Endodermal cell (in vitro differentiated cells): ENCODE measurements at regions not wholly inside any gene's neighbourhood (a gene's known extent, or its start where the extent isn't known, plus 50 kb on each side); places are given as distances from the start of the nearest gene placed in this dataset.

Source experiments
- DNase-seq: peaks from one replicate; pipeline ENCODE4 v3.0.0-alpha.2; 2017
- H3K27ac ChIP-seq: 2 replicates; pipeline ENCODE4 v1.5.1; 2013; ENCODE audit warnings: mild to moderate bottlenecking, low read depth, low read length, moderate library complexity
- H3K27me3 ChIP-seq: 2 replicates; pipeline ENCODE4 v1.6.1; 2013; ENCODE audit warnings: mild to moderate bottlenecking, low read length, moderate library complexity; ENCODE audit not compliant: insufficient read depth, control insufficient read depth, poor library complexity, severe bottlenecking
- H3K36me3 ChIP-seq: 2 replicates; pipeline ENCODE4 v1.7.0; 2013; ENCODE audit warnings: mild to moderate bottlenecking, low read length, moderate library complexity; ENCODE audit not compliant: control insufficient read depth, insufficient read depth
- H3K4me1 ChIP-seq: one replicate; pipeline ENCODE4 v1.7.0; 2013; ENCODE audit warnings: low read length; ENCODE audit not compliant: control insufficient read depth, insufficient read depth
- H3K4me3 ChIP-seq: 2 replicates; pipeline ENCODE4 v1.5.1; 2013; ENCODE audit warnings: mild to moderate bottlenecking, low read length, moderate library complexity
- H3K9ac ChIP-seq: 2 replicates; pipeline ENCODE4 v1.6.1; 2013; ENCODE audit warnings: mild to moderate bottlenecking, low read length, moderate library complexity; ENCODE audit not compliant: poor library complexity, severe bottlenecking; ENCODE audit errors: extremely low read depth
- H3K9me3 ChIP-seq: 2 replicates; pipeline ENCODE4 v1.6.1; 2013; ENCODE audit warnings: mild to moderate bottlenecking, low read length, moderate library complexity; ENCODE audit not compliant: control insufficient read depth
- H3K27ac Mint-ChIP-seq: 2 replicates; pipeline ENCODE4 v1.8.0; 2020; ENCODE audit warnings: mixed read lengths
- H3K27me3 Mint-ChIP-seq: 2 replicates; pipeline ENCODE4 v1.8.0; 2021; ENCODE audit warnings: mild to moderate bottlenecking, mixed read lengths; ENCODE audit not compliant: insufficient read depth
- H3K36me3 Mint-ChIP-seq: 2 replicates; pipeline ENCODE4 v1.8.0; 2020; ENCODE audit warnings: low read depth, mixed read lengths
- H3K4me1 Mint-ChIP-seq: 2 replicates; pipeline ENCODE4 v1.8.0; 2020; ENCODE audit warnings: mixed read lengths
- H3K4me3 Mint-ChIP-seq: 2 replicates; pipeline ENCODE4 v1.8.0; 2020; ENCODE audit warnings: mild to moderate bottlenecking, moderate library complexity, mixed read lengths
- H3K9me3 Mint-ChIP-seq: 2 replicates; pipeline ENCODE4 v1.8.0; 2020; ENCODE audit warnings: mild to moderate bottlenecking, mixed read lengths
- WGBS, 2 experiments: methylation state at CpG; one replicate each; pipeline versions ENCODE4 v1.1.5 to v1.1.7; 2013; ENCODE audit warnings: missing lambda C conversion rate in 2 of 2, mixed read lengths in 1 of 2; ENCODE audit not compliant: insufficient coverage in 1 of 2, insufficient read length in 1 of 2; 5-methylcytosine and 5-hydroxymethylcytosine counted together
- TF ChIP-seq, protein P1 (sequence below): fragments of 200-600 bp; sonication (generic); conservative IDR thresholded peaks from 2 replicates; pipeline ENCODE4 v1.5.0; 2021; ENCODE audit warnings: antibody characterized with exemption, mild to moderate bottlenecking

DNA sequence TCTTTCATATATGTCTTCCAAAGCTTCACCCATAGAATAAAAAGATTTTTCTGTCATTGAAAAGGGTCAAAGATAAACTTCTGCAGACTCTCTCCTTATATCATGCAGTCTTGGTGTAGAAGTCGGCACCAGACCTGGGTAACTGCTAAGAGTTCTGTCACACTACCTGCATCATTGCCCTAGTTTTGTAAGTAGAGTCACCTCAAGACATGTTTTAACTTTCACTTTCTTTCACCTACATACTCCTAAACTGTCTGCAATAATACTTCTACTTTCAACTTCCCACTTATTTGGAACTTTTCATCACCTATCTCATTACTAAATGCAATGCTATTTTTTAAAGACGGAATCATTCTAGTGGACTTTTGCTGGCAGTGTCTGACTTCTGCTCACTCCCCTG is 475.6 kb upstream of the VRK2 start:
- no peak overlapping the region for H3K27ac ChIP-seq
- H3K9me3 ChIP-seq, result no peaks in the 10 kb centered on the region
- peaks cover 5% of the 10 kb centered on the region for H3K4me1 ChIP-seq
- no peaks in the 10 kb centered on the region for H3K36me3 ChIP-seq
- no peaks in the 10 kb centered on the region for H3K36me3 Mint-ChIP-seq
- H3K27ac Mint-ChIP-seq, result no peak overlapping the region
- H3K27me3 ChIP-seq, result no peaks in the 10 kb centered on the region
- H3K4me3 ChIP-seq, result no peak overlapping the region
- no peaks in the 10 kb centered on the region for H3K9me3 Mint-ChIP-seq
- no peak for DNase-seq
- H3K9ac ChIP-seq, result no peak overlapping the region
- no peak overlapping the region for H3K4me3 Mint-ChIP-seq
- TF ChIP-seq, protein P1, sequence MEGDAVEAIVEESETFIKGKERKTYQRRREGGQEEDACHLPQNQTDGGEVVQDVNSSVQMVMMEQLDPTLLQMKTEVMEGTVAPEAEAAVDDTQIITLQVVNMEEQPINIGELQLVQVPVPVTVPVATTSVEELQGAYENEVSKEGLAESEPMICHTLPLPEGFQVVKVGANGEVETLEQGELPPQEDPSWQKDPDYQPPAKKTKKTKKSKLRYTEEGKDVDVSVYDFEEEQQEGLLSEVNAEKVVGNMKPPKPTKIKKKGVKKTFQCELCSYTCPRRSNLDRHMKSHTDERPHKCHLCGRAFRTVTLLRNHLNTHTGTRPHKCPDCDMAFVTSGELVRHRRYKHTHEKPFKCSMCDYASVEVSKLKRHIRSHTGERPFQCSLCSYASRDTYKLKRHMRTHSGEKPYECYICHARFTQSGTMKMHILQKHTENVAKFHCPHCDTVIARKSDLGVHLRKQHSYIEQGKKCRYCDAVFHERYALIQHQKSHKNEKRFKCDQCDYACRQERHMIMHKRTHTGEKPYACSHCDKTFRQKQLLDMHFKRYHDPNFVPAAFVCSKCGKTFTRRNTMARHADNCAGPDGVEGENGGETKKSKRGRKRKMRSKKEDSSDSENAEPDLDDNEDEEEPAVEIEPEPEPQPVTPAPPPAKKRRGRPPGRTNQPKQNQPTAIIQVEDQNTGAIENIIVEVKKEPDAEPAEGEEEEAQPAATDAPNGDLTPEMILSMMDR, result no peak
- no peaks in the 10 kb centered on the region for H3K27me3 Mint-ChIP-seq
- 78 to 96% methylated on average over 2 of the region's 2 CpGs for WGBS, 2 experiments
- peaks cover 8% of the 10 kb centered on the region for H3K4me1 Mint-ChIP-seq

DNA sequence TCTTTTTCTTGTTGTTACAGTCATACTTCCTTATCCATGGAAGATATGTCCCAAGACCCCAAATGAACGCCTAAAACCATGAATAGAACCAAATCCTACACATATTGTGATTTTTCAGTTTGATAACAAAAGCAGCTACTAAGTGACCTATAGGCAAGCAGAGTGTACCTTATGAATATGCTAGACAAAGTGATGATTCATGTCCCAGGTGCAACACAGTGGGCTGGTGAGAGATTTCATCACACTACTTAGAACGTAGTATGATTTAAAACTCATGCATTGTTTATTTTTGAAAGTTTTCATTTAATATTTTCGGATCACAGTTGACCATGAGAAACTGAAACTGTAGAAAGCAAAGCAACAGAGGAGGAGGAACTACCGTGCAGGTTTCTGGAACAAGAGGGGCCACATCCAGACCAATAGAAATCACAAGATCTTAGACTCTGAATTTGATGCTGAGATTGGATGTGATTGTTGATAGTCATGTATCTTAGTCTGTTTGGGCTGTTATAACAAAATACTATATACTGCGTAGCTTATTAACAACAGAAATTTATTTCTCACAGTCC is 470.8 kb upstream of the VRK2 start:
- no peaks in the 10 kb centered on the region for H3K9me3 Mint-ChIP-seq
- Histone ChIP-seq H3K27ac (no peak overlapping the region), H3K9ac (no peak overlapping the region), H3K4me1 (no peaks in the 10 kb centered on the region), H3K9me3 (no peaks in the 10 kb centered on the region), H3K27me3 (no peaks in the 10 kb centered on the region), H3K4me3 (no peak overlapping the region), H3K36me3 (no peaks in the 10 kb centered on the region)
- H3K4me3 Mint-ChIP-seq, result no peak overlapping the region
- H3K27ac Mint-ChIP-seq, result no peak overlapping the region
- DNase-seq, result no peak
- peaks cover 4% of the 10 kb centered on the region for H3K4me1 Mint-ChIP-seq
- WGBS, 2 experiments, result 92 to 93% methylated on average over 3 to 5 of the region's 5 CpGs
- H3K36me3 Mint-ChIP-seq, result no peaks in the 10 kb centered on the region
- no peaks in the 10 kb centered on the region for H3K27me3 Mint-ChIP-seq
- TF ChIP-seq, protein P1, result no peak

DNA sequence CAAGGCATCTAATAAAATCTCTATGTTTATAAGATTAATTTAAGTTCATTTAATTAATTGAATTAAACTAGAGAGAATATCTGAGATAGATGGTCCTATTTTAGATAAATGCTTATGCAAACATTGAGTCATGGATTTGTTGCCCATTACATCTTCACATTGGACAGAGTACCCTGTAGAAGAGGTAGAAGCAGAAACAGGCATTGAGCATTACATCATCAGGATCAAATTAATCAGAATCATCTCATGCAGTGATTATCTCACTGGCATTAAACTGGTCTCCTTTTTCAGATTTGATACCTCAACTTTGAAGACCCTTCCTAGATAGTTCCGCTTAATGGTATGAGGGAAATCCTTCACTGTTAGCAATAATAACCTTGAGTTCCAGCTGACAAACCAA is 469.6 kb upstream of the VRK2 start:
- H3K27me3 ChIP-seq, result no peaks in the 10 kb centered on the region
- Mint-ChIP-seq H3K27ac (no peak overlapping the region), H3K27me3 (no peaks in the 10 kb centered on the region), H3K4me3 (no peak overlapping the region), H3K9me3 (no peaks in the 10 kb centered on the region), H3K4me1 (peaks cover 4% of the 10 kb centered on the region), H3K36me3 (no peaks in the 10 kb centered on the region)
- 80 to 100% methylated on average over 1 of the region's 1 CpG for WGBS, 2 experiments
- no peaks in the 10 kb centered on the region for H3K36me3 ChIP-seq
- H3K9me3 ChIP-seq, result no peaks in the 10 kb centered on the region
- no peak overlapping the region for H3K4me3 ChIP-seq
- no peak for DNase-seq
- no peak overlapping the region for H3K9ac ChIP-seq
- TF ChIP-seq, protein P1, result no peak
- no peaks in the 10 kb centered on the region for H3K4me1 ChIP-seq
- no peak overlapping the region for H3K27ac ChIP-seq
